Mucosa of stomach (tissue), 1 donor: ENCODE measurements at regions not wholly inside any gene's neighbourhood (a gene's known extent, or its start where the extent isn't known, plus 50 kb on each side); places are given as distances from the start of the nearest gene placed in this dataset.

Experiments used
- H3K27me3 ChIP-seq: one replicate; pipeline ENCODE4 v1.7.0; 2013; ENCODE audit warnings: mild to moderate bottlenecking, low read length; ENCODE audit not compliant: control insufficient read depth, insufficient read depth
- H3K36me3 ChIP-seq: one replicate; pipeline ENCODE4 v1.7.0; 2013; ENCODE audit warnings: low read length; ENCODE audit not compliant: control insufficient read depth, insufficient read depth
- H3K4me1 ChIP-seq: one replicate; pipeline ENCODE4 v1.7.0; 2013; ENCODE audit warnings: mild to moderate bottlenecking, low read length; ENCODE audit not compliant: control insufficient read depth, insufficient read depth
- H3K4me3 ChIP-seq: one replicate; pipeline ENCODE4 v1.7.0; 2013; ENCODE audit warnings: low read length
- H3K9ac ChIP-seq: one replicate; pipeline ENCODE4 v1.7.0; 2013; ENCODE audit warnings: mild to moderate bottlenecking, low read length, moderate library complexity
- H3K9me3 ChIP-seq: one replicate; pipeline ENCODE4 v1.7.0; 2013; ENCODE audit warnings: mild to moderate bottlenecking, low read length, moderate library complexity; ENCODE audit not compliant: control insufficient read depth
- donor health status: Pancreatic carcinoma.

GRCh38 chr4:180280076-180280475, 1963.1 kb upstream of the TENM3 start:
- no peak overlapping the region for H3K9ac ChIP-seq

GRCh38 chr4:180280726-180281297, 1962.4 kb upstream of the TENM3 start:
- H3K4me1 ChIP-seq = no peaks in the 10 kb centered on the region
- H3K27me3 ChIP-seq = no peaks in the 10 kb centered on the region
- H3K4me3 ChIP-seq = no peak overlapping the region
- H3K9me3 ChIP-seq = no peaks in the 10 kb centered on the region
- H3K9ac ChIP-seq = no peak overlapping the region
- no peaks in the 10 kb centered on the region for H3K36me3 ChIP-seq

More at GRCh38 chr4:180280076-180280475, 1963.1 kb upstream of the TENM3 start:
- H3K36me3 ChIP-seq = no peaks in the 10 kb centered on the region
- H3K4me1 ChIP-seq = no peaks in the 10 kb centered on the region
- no peaks in the 10 kb centered on the region for H3K9me3 ChIP-seq
- H3K4me3 ChIP-seq = no peak overlapping the region
- H3K27me3 ChIP-seq = no peaks in the 10 kb centered on the region

DNA sequence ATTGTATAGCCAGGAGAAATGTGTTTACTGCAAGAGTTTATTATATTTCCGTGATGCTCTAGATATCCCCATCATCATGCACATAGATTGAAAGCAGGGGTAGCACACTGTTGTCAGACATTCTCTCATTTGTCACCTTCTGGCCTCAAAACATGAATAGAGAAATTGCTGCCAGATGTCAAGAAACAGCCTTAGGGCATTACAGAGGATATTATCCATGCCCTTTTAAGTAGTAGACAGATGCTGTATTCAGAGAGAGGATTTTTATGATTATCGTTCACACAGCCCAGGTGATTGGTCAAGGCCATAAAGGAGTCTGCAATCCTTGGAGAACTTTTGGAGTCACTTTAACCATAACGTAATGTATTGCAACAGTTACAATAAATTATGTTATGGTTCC, 1961.5 kb upstream of the TENM3 start:
- Histone ChIP-seq H3K36me3 (no peaks in the 10 kb centered on the region), H3K4me1 (no peaks in the 10 kb centered on the region), H3K27me3 (no peaks in the 10 kb centered on the region), H3K9ac (no peak overlapping the region), H3K9me3 (no peaks in the 10 kb centered on the region), H3K4me3 (no peak overlapping the region)

- no peaks in the 10 kb centered on the region for H3K36me3 ChIP-seq
- no peaks in the 10 kb centered on the region for H3K9me3 ChIP-seq
- H3K27me3 ChIP-seq = no peaks in the 10 kb centered on the region
- H3K9ac ChIP-seq = no peak overlapping the region
- H3K4me3 ChIP-seq = no peak overlapping the region
- H3K4me1 ChIP-seq = no peaks in the 10 kb centered on the region
These were observed 1958.9 kb upstream of the TENM3 start for GRCh38 chr4:180284267-180284666.

DNA sequence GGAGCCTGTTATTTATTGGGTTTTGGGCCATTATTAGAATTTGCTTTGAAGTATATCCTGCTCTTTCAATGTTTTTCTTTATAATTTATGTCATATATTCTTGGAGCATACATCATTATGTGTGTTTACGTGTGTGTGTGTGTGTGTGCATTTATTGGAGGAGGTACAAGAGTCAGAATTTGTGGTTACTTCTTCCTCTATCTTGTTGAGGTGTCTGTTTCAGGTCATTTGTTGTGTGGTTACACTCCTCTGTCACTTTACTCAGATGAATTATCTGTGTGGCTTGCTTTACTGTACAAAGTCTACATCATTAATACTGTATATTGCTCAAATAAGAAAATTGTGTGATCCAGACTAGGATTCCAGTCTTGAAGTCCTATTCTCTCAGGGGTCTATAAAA, 1957.4 kb upstream of the TENM3 start:
- no peaks in the 10 kb centered on the region for H3K27me3 ChIP-seq
- no peak overlapping the region for H3K9ac ChIP-seq
- H3K36me3 ChIP-seq = no peaks in the 10 kb centered on the region
- H3K4me1 ChIP-seq = no peaks in the 10 kb centered on the region
- no peaks in the 10 kb centered on the region for H3K9me3 ChIP-seq
- H3K4me3 ChIP-seq = no peak overlapping the region

DNA sequence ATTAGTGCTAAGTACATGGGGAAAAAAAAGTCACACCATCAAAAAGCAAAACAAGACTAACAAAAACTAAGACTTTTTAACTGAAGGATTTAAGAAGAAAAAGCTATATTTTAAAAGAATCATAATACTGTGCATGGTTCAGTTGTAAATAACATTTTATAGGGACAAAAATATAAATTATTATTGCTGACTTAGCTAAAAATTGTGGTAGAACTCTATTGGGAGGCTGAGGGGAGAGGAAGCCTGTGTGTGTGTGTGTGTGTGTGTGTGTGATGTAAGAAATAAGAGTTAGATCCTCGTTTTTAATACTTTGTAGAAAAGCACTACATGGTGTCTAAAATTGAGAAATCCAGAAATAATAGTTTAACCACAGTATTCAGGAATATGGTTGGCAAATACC, 1950.9 kb upstream of the TENM3 start:
- no peaks in the 10 kb centered on the region for H3K36me3 ChIP-seq
- no peaks in the 10 kb centered on the region for H3K27me3 ChIP-seq
- no peaks in the 10 kb centered on the region for H3K9me3 ChIP-seq
- no peak overlapping the region for H3K4me3 ChIP-seq
- no peak overlapping the region for H3K9ac ChIP-seq
- no peaks in the 10 kb centered on the region for H3K4me1 ChIP-seq

- H3K27me3 ChIP-seq = no peaks in the 10 kb centered on the region
- no peaks in the 10 kb centered on the region for H3K9me3 ChIP-seq
- no peak overlapping the region for H3K4me3 ChIP-seq
- no peak overlapping the region for H3K9ac ChIP-seq
- no peaks in the 10 kb centered on the region for H3K36me3 ChIP-seq
- H3K4me1 ChIP-seq = no peaks in the 10 kb centered on the region
These were observed 1947.1 kb upstream of the TENM3 start for GRCh38 chr4:180296036-180296599.

- Histone ChIP-seq H3K4me3 (no peak overlapping the region), H3K36me3 (no peaks in the 10 kb centered on the region), H3K4me1 (no peaks in the 10 kb centered on the region), H3K27me3 (no peaks in the 10 kb centered on the region), H3K9me3 (no peaks in the 10 kb centered on the region), H3K9ac (no peak overlapping the region)
These were observed 1938.9 kb upstream of the TENM3 start for GRCh38 chr4:180304321-180304720.

GRCh38 chr4:180310616-180311015, 1932.6 kb upstream of the TENM3 start:
- Histone ChIP-seq H3K36me3 (no peaks in the 10 kb centered on the region), H3K4me1 (no peaks in the 10 kb centered on the region), H3K27me3 (no peaks in the 10 kb centered on the region), H3K4me3 (no peak overlapping the region), H3K9ac (no peak overlapping the region), H3K9me3 (no peaks in the 10 kb centered on the region)

DNA sequence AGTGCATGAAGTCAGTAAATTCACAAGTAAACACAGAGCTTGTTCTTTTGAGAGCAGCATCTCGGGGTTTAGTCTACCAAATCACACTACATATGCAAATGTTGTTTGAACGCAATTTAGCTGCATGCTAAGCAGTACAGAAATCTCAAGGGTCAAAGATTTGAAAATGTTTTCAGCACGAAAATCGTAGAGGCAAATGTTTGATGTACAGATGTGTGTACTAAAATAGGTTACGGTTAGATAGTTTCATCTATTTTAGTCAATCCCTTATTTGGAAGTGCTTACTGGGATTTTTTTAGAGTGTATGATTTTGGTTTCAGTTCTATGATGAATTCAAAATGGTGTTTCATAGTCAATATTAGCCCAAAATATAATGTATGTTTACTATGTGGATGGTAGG, 1928.2 kb upstream of the TENM3 start:
- Histone ChIP-seq H3K4me1 (no peaks in the 10 kb centered on the region), H3K9ac (no peak overlapping the region), H3K36me3 (no peaks in the 10 kb centered on the region), H3K4me3 (no peak overlapping the region), H3K9me3 (no peaks in the 10 kb centered on the region), H3K27me3 (no peaks in the 10 kb centered on the region)

DNA sequence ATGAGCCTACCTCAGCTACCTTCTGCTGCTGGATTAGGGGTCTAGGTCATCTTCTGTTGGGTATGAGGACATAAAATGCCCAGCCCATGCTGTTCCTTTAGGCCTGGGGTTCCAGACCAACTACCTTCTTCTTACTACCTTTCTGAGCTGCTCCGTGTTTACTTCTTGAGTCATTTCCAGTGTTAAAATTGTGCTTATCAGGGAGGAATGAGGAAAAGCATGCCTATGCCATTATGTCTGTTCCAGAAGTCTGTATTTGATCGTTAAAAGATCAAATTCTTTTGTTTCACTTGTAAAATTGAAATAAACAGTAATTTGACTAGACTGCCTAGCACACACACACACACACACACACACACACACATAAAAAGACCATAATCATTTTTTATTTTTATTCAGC, 1912.7 kb upstream of the TENM3 start:
- Histone ChIP-seq H3K4me1 (no peaks in the 10 kb centered on the region), H3K9me3 (no peaks in the 10 kb centered on the region), H3K27me3 (no peaks in the 10 kb centered on the region), H3K4me3 (no peak overlapping the region), H3K9ac (no peak overlapping the region), H3K36me3 (no peaks in the 10 kb centered on the region)

GRCh38 chr4:180333162-180333561, 1910.0 kb upstream of the TENM3 start:
- Histone ChIP-seq H3K9me3 (no peaks in the 10 kb centered on the region), H3K4me1 (no peaks in the 10 kb centered on the region), H3K4me3 (no peak overlapping the region), H3K27me3 (no peaks in the 10 kb centered on the region), H3K36me3 (no peaks in the 10 kb centered on the region), H3K9ac (no peak overlapping the region)

GRCh38 chr4:180335566-180335965, 1907.6 kb upstream of the TENM3 start:
- Histone ChIP-seq H3K27me3 (no peaks in the 10 kb centered on the region), H3K4me1 (no peaks in the 10 kb centered on the region), H3K4me3 (no peak overlapping the region), H3K36me3 (no peaks in the 10 kb centered on the region), H3K9ac (no peak overlapping the region), H3K9me3 (no peaks in the 10 kb centered on the region)
